BE2C (cell line): ENCODE measurements at regions not wholly inside any gene's neighbourhood (a gene's known extent, or its start where the extent isn't known, plus 50 kb on each side); places are given as distances from the start of the nearest gene placed in this dataset.
"Not testable (repeated sequence)": the region's sequence is repeated elsewhere in the genome, so short reads cannot be mapped to it uniquely, and the experiment has no call there.

Source experiments
- DNase-seq: peaks from one replicate; pipeline ENCODE4 v3.0.0-alpha.2; 2020
- H3K27me3 ChIP-seq: fragments of 250-450 bp; sonication (Bioruptor Pico); 2 replicates; pipeline ENCODE4 v1.5.1; 2020; ENCODE audit warnings: mild to moderate bottlenecking
- H3K36me3 ChIP-seq: fragments of 250-450 bp; sonication (Bioruptor Pico); 2 replicates; pipeline ENCODE4 v1.5.1; 2020; ENCODE audit warnings: mild to moderate bottlenecking
- H3K4me1 ChIP-seq: fragments of 250-450 bp; sonication (Bioruptor Pico); 2 replicates; pipeline ENCODE4 v1.5.1; 2020
- H3K4me3 ChIP-seq: 2 replicates; pipeline ENCODE4 v1.5.1; 2011; ENCODE audit warnings: low read depth, low read length
- H3K9me3 ChIP-seq: fragments of 250-450 bp; sonication (Bioruptor Pico); 2 replicates; pipeline ENCODE4 v1.5.1; 2020
- TF ChIP-seq, protein P1 (sequence below): IDR thresholded peaks from 2 replicates; pipeline ENCODE4 v1.5.1; 2012; ENCODE audit warnings: mild to moderate bottlenecking, low read depth, low read length

DNA sequence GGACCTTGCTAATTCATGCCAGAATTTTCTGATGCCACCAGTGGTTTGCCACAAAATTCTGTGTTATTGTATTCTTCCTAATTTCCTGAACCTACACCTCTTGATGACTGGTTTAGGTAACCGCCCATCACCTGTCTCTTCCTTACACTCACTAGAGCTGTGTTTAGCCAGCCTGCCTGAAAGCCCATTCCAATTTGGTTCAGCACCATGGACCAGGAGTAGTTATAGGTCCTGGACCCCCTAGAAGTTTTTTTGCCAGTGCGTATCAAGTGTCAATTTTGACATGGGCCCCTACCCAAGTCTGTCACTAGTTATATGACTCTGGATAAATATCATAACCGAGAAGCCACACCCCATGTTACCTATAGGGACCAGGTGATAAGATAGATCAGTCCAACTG is 94.0 kb upstream of the NAP1L1 start:
- Histone ChIP-seq H3K4me3 (no peak overlapping the region), H3K4me1 (no peaks in the 10 kb centered on the region), H3K27me3 (peaks cover 11% of the 10 kb centered on the region), H3K36me3 (no peaks in the 10 kb centered on the region), H3K9me3 (no peaks in the 10 kb centered on the region)
- TF ChIP-seq, protein P1, sequence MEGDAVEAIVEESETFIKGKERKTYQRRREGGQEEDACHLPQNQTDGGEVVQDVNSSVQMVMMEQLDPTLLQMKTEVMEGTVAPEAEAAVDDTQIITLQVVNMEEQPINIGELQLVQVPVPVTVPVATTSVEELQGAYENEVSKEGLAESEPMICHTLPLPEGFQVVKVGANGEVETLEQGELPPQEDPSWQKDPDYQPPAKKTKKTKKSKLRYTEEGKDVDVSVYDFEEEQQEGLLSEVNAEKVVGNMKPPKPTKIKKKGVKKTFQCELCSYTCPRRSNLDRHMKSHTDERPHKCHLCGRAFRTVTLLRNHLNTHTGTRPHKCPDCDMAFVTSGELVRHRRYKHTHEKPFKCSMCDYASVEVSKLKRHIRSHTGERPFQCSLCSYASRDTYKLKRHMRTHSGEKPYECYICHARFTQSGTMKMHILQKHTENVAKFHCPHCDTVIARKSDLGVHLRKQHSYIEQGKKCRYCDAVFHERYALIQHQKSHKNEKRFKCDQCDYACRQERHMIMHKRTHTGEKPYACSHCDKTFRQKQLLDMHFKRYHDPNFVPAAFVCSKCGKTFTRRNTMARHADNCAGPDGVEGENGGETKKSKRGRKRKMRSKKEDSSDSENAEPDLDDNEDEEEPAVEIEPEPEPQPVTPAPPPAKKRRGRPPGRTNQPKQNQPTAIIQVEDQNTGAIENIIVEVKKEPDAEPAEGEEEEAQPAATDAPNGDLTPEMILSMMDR = no peak
- no peak for DNase-seq

DNA sequence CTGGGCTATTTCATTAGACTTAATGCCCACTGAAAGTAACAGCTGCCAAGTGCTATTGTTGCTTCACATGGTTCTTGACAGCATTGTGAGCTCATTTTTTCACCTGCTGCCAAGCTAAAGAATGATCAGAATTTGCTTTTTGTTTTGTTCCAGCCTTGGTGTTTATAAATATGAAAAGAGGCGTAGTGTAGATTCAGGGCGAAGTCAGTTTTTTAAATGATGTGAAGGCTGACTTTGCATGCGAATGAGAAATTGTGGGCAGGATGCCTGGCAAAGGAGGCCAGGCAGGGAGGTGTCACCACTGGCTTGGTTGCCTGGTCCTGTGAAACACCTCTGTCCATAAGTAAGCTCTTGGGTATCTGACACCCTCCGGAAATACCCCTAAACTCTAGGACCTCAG is 93.3 kb upstream of the NAP1L1 start:
- Histone ChIP-seq H3K27me3 (peaks cover 6% of the 10 kb centered on the region), H3K36me3 (no peaks in the 10 kb centered on the region), H3K4me1 (no peaks in the 10 kb centered on the region; the same call in 1 of the 2 replicates), H3K9me3 (no peaks in the 10 kb centered on the region), H3K4me3 (no peak overlapping the region)
- DNase-seq = no peak
- TF ChIP-seq, protein P1 = no peak

DNA sequence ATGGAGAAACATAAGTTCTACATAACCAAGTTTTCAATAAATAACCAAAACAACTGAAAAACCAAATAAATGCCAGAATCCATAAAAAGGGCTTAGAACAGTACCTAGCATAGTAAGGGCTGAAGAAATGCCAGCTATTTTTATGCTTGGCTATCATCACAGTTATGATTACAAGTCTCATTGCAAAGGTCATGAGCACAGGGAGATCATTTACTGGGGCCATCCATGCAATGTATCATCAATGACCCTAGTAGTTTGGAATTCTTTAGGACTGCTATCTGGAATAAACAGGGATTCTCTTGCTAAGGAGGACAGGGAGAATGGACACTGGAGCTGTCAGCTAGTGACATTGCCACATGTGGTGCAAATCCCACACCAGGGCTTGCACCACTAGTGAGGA is 92.5 kb upstream of the NAP1L1 start:
- TF ChIP-seq, protein P1 = no peak
- DNase-seq = no peak
- H3K4me1 ChIP-seq = peaks cover 3% of the 10 kb centered on the region; the same call in 1 of the 2 replicates
- H3K4me3 ChIP-seq = no peak overlapping the region
- H3K9me3 ChIP-seq = no peaks in the 10 kb centered on the region
- peaks cover 6% of the 10 kb centered on the region for H3K27me3 ChIP-seq
- H3K36me3 ChIP-seq = no peaks in the 10 kb centered on the region

DNA sequence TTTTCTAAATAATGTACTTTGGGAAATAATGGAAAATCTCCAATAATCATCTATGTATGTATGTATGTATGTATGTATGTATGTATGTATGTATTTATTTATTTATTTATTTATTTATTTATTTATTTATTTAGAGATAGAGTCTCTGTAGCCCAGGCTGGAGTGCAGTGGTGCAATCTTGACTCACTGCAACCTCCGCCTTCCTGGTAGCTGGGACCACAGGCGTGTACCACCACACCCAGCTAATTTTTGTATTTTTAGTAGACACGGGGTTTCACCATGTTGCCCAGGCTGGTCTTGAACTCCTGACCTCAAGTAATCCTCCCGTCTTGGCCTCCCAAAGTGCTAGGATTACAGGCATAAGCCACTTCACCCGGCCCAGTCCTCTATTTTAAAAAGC is 91.5 kb upstream of the NAP1L1 start:
- not testable (repeated sequence) for H3K9me3 ChIP-seq, H3K36me3 ChIP-seq, H3K27me3 ChIP-seq, H3K4me3 ChIP-seq, H3K4me1 ChIP-seq, DNase-seq

DNA sequence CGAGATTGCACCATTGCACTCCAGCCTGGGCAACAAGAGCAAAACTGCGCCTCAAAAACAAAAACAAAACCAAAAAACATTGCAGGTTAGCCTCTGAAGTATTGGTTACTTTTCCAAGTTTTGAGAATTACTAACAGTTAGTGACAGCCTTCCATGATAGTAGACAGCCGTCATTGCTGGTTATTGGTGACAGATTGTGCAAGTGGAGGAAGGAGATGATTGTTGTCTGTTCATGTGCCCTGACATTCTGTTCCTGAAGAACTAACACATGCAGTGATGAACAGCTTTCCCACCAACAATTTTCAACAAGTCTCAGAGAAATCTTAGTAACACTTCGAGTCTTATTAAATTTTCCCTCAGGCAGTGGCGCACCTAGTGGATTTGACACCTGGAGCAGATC is 89.3 kb upstream of the NAP1L1 start:
- Histone ChIP-seq H3K36me3 (no peaks in the 10 kb centered on the region), H3K9me3 (no peaks in the 10 kb centered on the region), H3K4me3 (no peak overlapping the region), H3K4me1 (peaks cover 3% of the 10 kb centered on the region; the same call in 1 of the 2 replicates), H3K27me3 (peaks cover 5% of the 10 kb centered on the region)
- TF ChIP-seq, protein P1 = no peak
- DNase-seq = no peak

DNA sequence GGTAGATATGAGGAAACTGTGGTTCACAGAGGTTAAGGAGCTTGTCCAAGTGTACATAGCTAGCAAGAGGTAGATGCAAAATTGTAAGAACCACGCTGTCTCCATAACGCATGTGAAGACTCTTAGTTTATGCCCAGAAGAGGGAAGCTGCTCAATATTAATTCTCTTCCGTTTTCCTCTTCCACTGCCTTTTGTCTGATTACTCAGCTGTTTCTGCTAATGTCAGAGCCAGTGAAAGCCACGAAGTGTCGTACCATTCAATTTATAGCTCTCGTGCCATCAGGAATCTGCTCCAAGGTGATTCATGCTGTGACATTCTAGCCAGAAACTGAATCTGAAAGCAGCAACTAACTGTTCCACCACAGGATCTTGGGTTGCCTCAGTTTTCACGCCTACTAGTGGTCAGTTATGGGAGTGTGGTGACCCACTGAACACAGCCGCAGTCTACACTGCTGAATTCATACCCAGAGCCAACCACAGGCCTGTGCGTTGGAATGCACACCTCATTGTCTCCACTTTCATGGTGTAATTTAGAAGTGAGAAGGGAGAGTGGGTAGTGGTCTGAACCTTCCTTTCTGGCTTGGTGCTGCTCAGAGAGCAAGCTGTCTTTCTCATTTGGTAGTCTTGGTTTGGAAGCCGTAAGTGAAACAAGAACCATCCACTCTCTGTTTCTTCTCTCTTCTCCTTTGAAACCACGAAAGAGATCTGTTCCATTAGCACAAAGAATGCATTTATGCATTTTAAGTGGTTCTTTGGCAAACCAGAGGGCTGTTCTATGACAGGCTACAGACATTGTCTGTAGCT is 74.2 kb upstream of the NAP1L1 start:
- DNase-seq = peak; percentile 43
- no peaks in the 10 kb centered on the region for H3K27me3 ChIP-seq
- H3K9me3 ChIP-seq = no peaks in the 10 kb centered on the region
- TF ChIP-seq, protein P1 = peak; percentile 86
- H3K36me3 ChIP-seq = no peaks in the 10 kb centered on the region
- no peaks in the 10 kb centered on the region for H3K4me1 ChIP-seq
- no peak overlapping the region for H3K4me3 ChIP-seq
